HUES6 (cell line): ENCODE measurements at regions not wholly inside any gene's neighbourhood (a gene's known extent, or its start where the extent isn't known, plus 50 kb on each side); places are given as distances from the start of the nearest gene placed in this dataset.
"Not testable (repeated sequence)": the region's sequence is repeated elsewhere in the genome, so short reads cannot be mapped to it uniquely, and the experiment has no call there.

ENCODE experiments used
- H3K27ac ChIP-seq: 2 replicates; pipeline ENCODE4 v1.7.0; 2013; ENCODE audit warnings: low read depth, mild to moderate bottlenecking, low read length, inconsistent platforms
- H3K27me3 ChIP-seq: 2 replicates; pipeline ENCODE4 v1.6.1; 2013; ENCODE audit warnings: low read length; ENCODE audit not compliant: control insufficient read depth, insufficient read depth
- H3K36me3 ChIP-seq: 2 replicates; pipeline ENCODE4 v1.6.1; 2013; ENCODE audit warnings: low read length; ENCODE audit not compliant: control insufficient read depth, insufficient read depth
- H3K4me1 ChIP-seq: 2 replicates; pipeline ENCODE4 v1.6.1; 2013; ENCODE audit warnings: low read length; ENCODE audit not compliant: control insufficient read depth, insufficient read depth
- H3K4me3 ChIP-seq: 2 replicates; pipeline ENCODE4 v1.5.1; 2013; ENCODE audit warnings: low read depth, low read length
- H3K9ac ChIP-seq: one replicate; pipeline ENCODE4 v1.6.1; 2013; ENCODE audit warnings: mild to moderate bottlenecking, low read length
- H3K9me3 ChIP-seq: 2 replicates; pipeline ENCODE4 v1.6.1; 2013; ENCODE audit warnings: low read depth, low read length; ENCODE audit not compliant: control insufficient read depth, insufficient read depth

DNA sequence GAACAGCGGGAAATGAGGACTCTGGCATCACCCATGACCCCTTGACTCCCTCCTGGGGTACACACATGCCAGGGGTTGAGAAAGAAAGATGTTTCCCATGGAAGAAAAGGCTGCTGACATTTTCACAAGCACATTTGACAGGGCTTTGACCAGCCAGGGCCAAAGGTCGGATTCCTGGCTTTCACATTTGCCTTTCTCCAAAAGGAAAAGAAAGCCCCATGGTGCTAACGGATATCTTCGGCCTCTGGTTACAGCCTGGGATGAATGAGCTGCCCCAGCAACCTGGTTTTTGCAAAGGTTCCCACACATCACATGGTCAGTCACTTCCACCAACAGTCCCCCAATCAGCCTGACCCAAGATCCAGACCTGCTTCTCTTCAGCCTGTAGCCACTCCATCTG lies 478.2 kb upstream of the CDH11 start:
- no peak overlapping the region for H3K4me3 ChIP-seq

DNA sequence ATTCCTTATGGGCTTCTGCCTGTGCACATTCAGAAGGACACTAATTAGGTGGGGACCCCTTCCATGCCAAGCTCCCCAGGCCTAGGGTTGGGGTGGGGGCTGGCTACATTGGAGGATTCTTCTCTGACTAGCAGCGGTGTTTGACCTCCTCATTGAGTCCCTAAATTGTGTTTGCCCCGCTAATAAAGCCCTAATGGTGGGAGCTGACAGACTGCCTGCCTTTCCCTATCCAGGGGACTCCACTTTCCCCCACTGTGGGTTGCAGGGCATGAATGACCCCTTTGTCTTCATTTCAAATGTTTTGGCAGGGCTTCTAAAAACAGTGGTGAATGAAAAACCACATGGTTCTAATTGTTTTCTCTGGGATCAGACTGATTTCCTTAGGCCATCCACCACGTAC lies 476.8 kb upstream of the CDH11 start:
- no peak overlapping the region for H3K27ac ChIP-seq
- no peaks in the 10 kb centered on the region for H3K9me3 ChIP-seq
- H3K9ac ChIP-seq, result no peak overlapping the region
- H3K27me3 ChIP-seq, result no peaks in the 10 kb centered on the region
- H3K4me1 ChIP-seq, result 0 out of 2 replicates have a peak, but pooled peaks cover 3% of the 10 kb centered on the region
- no peak overlapping the region for H3K4me3 ChIP-seq
- no peaks in the 10 kb centered on the region for H3K36me3 ChIP-seq

More for the DNA sequence above, 478.2 kb upstream of the CDH11 start:
- Histone ChIP-seq H3K27me3 (no peaks in the 10 kb centered on the region), H3K4me1 (0 out of 2 replicates have a peak, but pooled peaks cover 3% of the 10 kb centered on the region), H3K9me3 (no peaks in the 10 kb centered on the region), H3K36me3 (no peaks in the 10 kb centered on the region), H3K9ac (no peak overlapping the region), H3K27ac (no peak overlapping the region)

DNA sequence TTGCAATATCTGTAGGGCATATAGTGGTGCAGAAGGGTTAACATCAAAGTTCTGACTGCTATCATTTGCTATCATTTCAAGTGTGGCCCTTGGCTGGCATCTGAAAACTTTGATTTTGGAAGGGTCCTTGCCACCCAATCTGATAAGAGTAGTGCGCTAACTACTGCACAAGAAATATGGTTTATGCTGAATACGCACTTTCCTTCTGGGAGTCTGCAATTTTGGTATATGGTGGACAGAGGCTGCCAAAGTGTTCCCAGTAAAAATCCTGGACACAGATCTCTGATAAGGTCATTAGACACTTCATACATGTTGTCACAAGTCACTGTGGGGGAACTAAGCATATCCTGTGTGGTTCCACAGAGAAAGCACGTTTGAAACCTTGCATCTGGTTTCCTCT lies 461.6 kb upstream of the CDH11 start:
- Histone ChIP-seq H3K4me3 (no peak overlapping the region), H3K9me3 (no peaks in the 10 kb centered on the region), H3K36me3 (no peaks in the 10 kb centered on the region), H3K27ac (no peak overlapping the region), H3K27me3 (no peaks in the 10 kb centered on the region; the same call in 1 of the 2 replicates), H3K4me1 (peaks cover 14% of the 10 kb centered on the region), H3K9ac (no peak overlapping the region)

DNA sequence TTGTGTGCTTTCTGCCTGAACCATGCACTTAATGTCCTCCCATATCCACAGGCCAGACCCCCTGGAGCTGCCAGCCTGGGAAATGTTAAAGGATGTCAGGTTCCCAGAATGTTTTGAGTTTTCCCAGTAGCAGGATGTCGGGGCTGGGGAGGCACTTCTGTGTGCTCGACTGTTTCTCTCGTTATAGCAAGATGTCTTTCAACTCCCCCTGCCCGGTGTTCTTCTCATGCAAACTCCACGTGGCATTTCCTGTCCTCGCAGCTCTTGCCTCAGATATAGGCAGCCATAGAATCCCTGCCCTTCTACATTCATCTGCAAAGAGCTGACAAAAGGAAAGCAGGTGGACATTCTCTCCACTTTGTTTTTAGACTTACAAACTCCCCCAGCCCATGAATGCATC lies 457.2 kb upstream of the CDH11 start:
- peaks cover 14% of the 10 kb centered on the region for H3K4me1 ChIP-seq
- H3K27ac ChIP-seq, result no peak overlapping the region
- no peaks in the 10 kb centered on the region for H3K9me3 ChIP-seq
- no peak overlapping the region for H3K4me3 ChIP-seq
- H3K27me3 ChIP-seq, result no peaks in the 10 kb centered on the region; the same call in 1 of the 2 replicates
- H3K9ac ChIP-seq, result no peak overlapping the region
- H3K36me3 ChIP-seq, result no peaks in the 10 kb centered on the region

DNA sequence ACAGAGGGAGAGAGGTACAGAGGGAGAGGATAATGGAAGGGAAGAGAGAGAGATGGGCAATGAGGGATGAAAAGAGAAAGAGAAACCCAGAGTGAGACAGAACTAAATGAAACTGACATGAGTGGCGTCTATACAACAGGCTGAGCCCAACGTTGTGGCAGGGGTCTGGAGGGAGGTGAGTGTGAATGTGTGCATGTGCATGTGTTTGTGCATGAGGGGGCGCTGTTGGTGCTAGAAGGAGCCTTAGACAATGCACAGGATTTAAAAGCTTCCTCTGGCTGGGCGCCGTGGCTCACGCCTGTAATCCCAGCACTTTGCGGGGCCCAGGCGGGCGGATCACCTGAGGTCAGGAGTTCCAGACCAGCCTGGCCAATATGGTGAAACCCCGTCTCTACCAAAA lies 454.8 kb upstream of the CDH11 start:
- H3K4me1 ChIP-seq, result peaks cover 14% of the 10 kb centered on the region
- H3K4me3 ChIP-seq, result no peak overlapping the region

DNA sequence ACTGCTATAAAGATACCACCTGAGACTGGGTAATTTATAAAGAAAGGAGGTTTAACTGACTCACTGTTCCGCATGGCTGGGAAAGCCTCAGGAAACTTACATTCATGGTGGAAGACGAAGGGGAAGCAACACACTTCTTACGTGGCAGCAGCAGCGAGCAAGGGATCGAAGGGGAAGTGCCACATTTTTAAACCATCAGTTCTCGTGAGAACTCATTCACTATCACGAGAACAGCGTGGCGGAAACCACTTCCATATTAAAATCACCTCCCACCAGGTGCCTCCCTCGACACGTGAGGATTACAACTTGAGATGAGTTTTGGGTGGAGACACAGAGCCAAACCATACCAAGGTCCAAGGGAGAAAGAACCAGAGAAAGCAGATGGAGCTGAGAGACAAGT lies 454.3 kb upstream of the CDH11 start:
- no peak overlapping the region for H3K4me3 ChIP-seq
- H3K27me3 ChIP-seq, result no peaks in the 10 kb centered on the region; the same call in 1 of the 2 replicates
- H3K36me3 ChIP-seq, result no peaks in the 10 kb centered on the region
- H3K9me3 ChIP-seq, result no peaks in the 10 kb centered on the region
- H3K9ac ChIP-seq, result no peak overlapping the region
- H3K27ac ChIP-seq, result no peak overlapping the region
- H3K4me1 ChIP-seq, result peaks cover 14% of the 10 kb centered on the region

More for the DNA sequence above, 454.8 kb upstream of the CDH11 start:
- Histone ChIP-seq H3K9me3 (no peaks in the 10 kb centered on the region), H3K36me3 (no peaks in the 10 kb centered on the region), H3K9ac (no peak overlapping the region), H3K27ac (no peak overlapping the region), H3K27me3 (no peaks in the 10 kb centered on the region; the same call in 1 of the 2 replicates)

DNA sequence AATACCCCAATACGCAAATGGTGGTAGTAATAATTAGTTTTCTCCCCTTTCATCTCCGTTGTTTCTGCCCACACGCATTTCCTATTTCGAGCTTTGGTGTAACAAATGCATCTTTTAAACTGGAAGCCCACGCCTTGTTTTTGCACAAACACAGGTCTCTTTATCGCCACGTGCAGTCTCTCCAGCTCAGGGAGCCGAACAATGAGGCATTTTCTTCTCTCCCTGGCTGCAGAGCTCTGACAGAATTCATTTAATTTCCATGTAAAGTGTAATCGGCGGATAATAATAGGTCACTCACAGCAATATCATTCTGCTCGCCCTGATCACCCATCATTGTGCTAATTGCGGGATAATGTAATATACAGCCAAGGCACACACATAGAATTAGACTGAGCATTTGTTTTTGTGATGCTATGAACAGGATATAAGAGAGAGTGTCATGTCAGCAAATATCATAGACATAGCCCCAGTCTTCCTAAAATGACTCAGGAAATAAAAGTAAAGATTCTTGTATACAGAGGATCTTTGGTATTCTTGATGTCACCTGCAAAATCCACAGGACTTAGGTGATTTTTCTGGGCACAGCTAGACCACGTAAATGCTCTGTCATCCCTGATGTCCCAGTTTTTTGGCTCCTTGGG lies 452.6 kb upstream of the CDH11 start:
- no peak overlapping the region for H3K27ac ChIP-seq
- H3K4me3 ChIP-seq, result no peak overlapping the region
- H3K9ac ChIP-seq, result no peak overlapping the region
- peaks cover 8% of the 10 kb centered on the region; the same call in 1 of the 2 replicates for H3K4me1 ChIP-seq
- H3K9me3 ChIP-seq, result no peaks in the 10 kb centered on the region
- no peaks in the 10 kb centered on the region for H3K36me3 ChIP-seq
- H3K27me3 ChIP-seq, result no peaks in the 10 kb centered on the region; the same call in 1 of the 2 replicates

DNA sequence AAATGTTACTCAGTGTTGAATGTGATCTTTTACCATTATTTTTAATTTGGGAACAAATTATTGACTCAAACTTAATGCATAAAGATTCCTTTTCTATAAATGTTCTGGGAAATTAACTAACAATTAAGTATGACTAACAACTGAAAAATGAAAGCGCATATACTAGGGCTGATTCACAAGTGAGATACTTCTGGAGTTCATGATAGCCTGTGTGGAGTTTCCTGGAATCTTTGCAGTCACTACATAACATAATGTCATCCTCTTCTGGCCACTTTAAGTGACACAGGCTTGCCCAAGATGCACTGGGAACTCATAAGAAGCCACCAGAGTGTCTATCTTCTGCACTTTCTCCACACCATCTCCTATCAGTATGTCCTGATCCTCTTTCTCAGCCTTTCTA lies 450.3 kb upstream of the CDH11 start:
- H3K9me3 ChIP-seq, result no peaks in the 10 kb centered on the region
- no peaks in the 10 kb centered on the region; the same call in 1 of the 2 replicates for H3K4me1 ChIP-seq
- no peaks in the 10 kb centered on the region for H3K27me3 ChIP-seq
- no peak overlapping the region for H3K4me3 ChIP-seq
- H3K9ac ChIP-seq, result no peak overlapping the region
- no peak overlapping the region for H3K27ac ChIP-seq
- H3K36me3 ChIP-seq, result no peaks in the 10 kb centered on the region

DNA sequence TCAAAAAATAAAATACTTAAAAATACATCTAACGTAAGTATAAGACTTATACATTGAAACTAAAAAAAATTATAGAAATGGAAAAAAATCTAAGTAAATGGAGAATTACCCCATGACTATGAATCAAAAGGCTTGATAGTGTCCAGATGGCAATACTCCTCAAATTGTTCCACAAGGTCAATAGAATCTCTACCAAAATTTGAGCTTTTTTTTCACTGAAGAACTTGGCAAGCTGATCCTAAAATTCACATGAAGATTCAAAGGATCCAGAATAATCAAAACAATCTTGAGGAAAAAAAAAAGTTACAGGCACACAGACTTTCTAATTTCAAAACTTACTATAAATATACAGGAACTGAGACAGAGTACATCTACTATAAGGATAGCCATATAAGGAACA lies 448.4 kb upstream of the CDH11 start:
- no peak overlapping the region for H3K27ac ChIP-seq
- no peaks in the 10 kb centered on the region for H3K36me3 ChIP-seq
- H3K27me3 ChIP-seq, result no peaks in the 10 kb centered on the region
- no peaks in the 10 kb centered on the region for H3K9me3 ChIP-seq
- H3K9ac ChIP-seq, result no peak overlapping the region
- no peaks in the 10 kb centered on the region for H3K4me1 ChIP-seq
- H3K4me3 ChIP-seq, result no peak overlapping the region

DNA sequence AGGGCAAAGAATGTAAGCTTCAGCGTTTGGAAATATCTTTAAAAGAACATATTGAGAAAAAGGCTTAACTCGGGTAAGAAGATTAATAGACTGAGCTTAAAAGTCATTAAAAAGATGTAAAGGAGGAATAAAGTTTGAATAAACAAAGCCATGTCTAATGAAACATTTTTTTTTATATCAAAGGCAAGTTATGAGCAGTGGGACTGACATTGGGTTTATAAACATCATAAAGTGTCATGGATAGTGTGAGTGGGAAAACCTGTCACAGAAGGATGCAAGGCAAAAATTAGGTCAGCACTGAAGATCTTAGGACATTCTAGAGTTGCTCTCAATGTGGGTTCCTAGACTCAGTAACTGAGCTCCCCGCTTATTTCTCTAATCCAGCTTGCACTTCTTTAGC lies 438.0 kb upstream of the CDH11 start:
- Histone ChIP-seq H3K36me3 (no peaks in the 10 kb centered on the region), H3K9ac (no peak overlapping the region), H3K27me3 (no peaks in the 10 kb centered on the region), H3K4me1 (no peaks in the 10 kb centered on the region), H3K9me3 (peaks cover 22% of the 10 kb centered on the region), H3K27ac (no peak overlapping the region), H3K4me3 (no peak overlapping the region)

DNA sequence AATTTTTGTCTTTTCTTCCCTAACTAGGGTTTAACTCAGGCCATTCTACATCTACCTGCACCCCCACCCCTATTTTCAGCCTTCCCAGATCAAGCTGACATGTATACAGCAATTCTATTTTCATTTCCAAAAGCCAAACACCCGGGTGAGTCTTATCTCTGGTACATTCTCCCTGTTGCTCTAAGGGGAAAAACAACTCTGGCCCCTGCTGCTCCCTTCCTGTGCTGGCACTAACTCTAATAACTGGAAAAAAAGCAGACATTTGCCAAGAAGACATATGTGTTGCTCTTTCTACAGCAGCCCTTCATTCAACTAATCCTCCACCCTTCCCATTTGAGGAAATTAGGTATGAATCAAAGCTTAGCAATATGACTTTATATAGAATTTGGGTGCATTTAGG lies 427.8 kb upstream of the CDH11 start:
- Histone ChIP-seq H3K9me3 (peaks cover 12% of the 10 kb centered on the region), H3K4me1 (peaks cover 29% of the 10 kb centered on the region)
- not testable (repeated sequence) for H3K27me3 ChIP-seq, H3K36me3 ChIP-seq, H3K9ac ChIP-seq, H3K4me3 ChIP-seq, H3K27ac ChIP-seq
